A549 (cell line): ENCODE measurements at regions not wholly inside any gene's neighbourhood (a gene's known extent, or its start where the extent isn't known, plus 50 kb on each side); places are given as distances from the start of the nearest gene placed in this dataset.

Source experiments
- ATAC-seq, 2 experiments: fragments of 200-7000 bp in 1 of 2; fragments of >200 bp in 1 of 2; cut with Nextera tagmentation in 1 of 2; cut with Tn5 transposase in 1 of 2; 3 replicates each; pipeline versions ENCODE4 v1.8.0 to v1.9.1; 2018 to 2020; ENCODE audit warnings: mild to moderate bottlenecking in 1 of 2, moderate library complexity in 1 of 2
- CTCF ChIA-PET: fragments of 300-600 bp; sonication (Branson Sonifier 250); formaldehyde crosslinking; extraction: SDS; loops from one replicate; lab custom pipeline; 2021; ENCODE audit warnings: antibody characterized with exemption, inconsistent platforms; lab: Yijun Ruan, JAX
- POLR2A ChIA-PET: fragments of 350-600 bp; formaldehyde crosslinking; extraction: SDS; loops from one replicate; lab custom pipeline; 2021; ENCODE audit warnings: antibody characterized with exemption, inconsistent platforms; lab: Yijun Ruan, JAX
- DNase-seq, 2 experiments: peaks; one replicate each; pipeline versions ENCODE4 v3.0.0 to v3.0.0-alpha.2; 2011 to 2016; ENCODE audit warnings: low read depth in 1 of 2, low spot score in 1 of 2
- FAIRE-seq: peaks from 2 replicates; lab custom pipeline; 2011; peaks lifted over from hg19 to GRCh38; lab: Jason Lieb, UNC
- H3K27ac ChIP-seq, 2 experiments: fragments of >200 bp; sonication (Bioruptor Twin); formaldehyde crosslinking; 3 replicates each; pipeline ENCODE4 v1.5.1; 2016 to 2017
- H3K4me1 ChIP-seq: fragments of >200 bp; sonication (Bioruptor Twin); formaldehyde crosslinking; 3 replicates; pipeline ENCODE4 v1.6.1; 2016
- H3K4me2 ChIP-seq: fragments of >200 bp; sonication (Bioruptor Twin); formaldehyde crosslinking; 3 replicates; pipeline ENCODE4 v1.6.1; 2016
- H3K4me3 ChIP-seq: fragments of >200 bp; sonication (Bioruptor Twin); formaldehyde crosslinking; 3 replicates; pipeline ENCODE4 v1.5.1; 2016
- H3K9me3 ChIP-seq: fragments of >200 bp; sonication (Bioruptor Twin); formaldehyde crosslinking; 3 replicates; pipeline ENCODE4 v1.6.1; 2016
- BHLHE40 ChIP-seq: IDR thresholded peaks from 2 replicates; pipeline ENCODE4 v1.6.1; 2012; ENCODE audit warnings: low read depth, low read length, inconsistent platforms
- CEBPB ChIP-seq, 2 experiments: fragments of >200 bp in 1 of 2; sonication (Bioruptor Twin) in 1 of 2; formaldehyde crosslinking in 1 of 2; IDR thresholded peaks; 2 replicates each; pipeline ENCODE4 v1.6.1; 2012 to 2016
- CHD4 ChIP-seq: fragments of 200-600 bp; sonication (generic); IDR thresholded peaks from 2 replicates; pipeline ENCODE4 v1.6.1; 2016; ENCODE audit warnings: antibody characterized with exemption, mild to moderate bottlenecking, borderline replicate concordance
- CTCF ChIP-seq: fragments of >200 bp; sonication (Bioruptor Twin); formaldehyde crosslinking; IDR thresholded peaks from 3 replicates; pipeline ENCODE4 v1.5.1; 2016
- EHF ChIP-seq: fragments of 250-450 bp; sonication (Bioruptor Pico); IDR thresholded peaks from 2 replicates; pipeline ENCODE4 v1.5.0; 2020; ENCODE audit warnings: mild to moderate bottlenecking
- EHMT2 ChIP-seq: fragments of 200-600 bp; sonication (generic); IDR thresholded peaks from 2 replicates; pipeline ENCODE4 v1.6.1; 2016; ENCODE audit warnings: antibody characterized with exemption, low read depth, mild to moderate bottlenecking, moderate library complexity
- HES2 ChIP-seq: fragments of >200 bp; sonication (Bioruptor Twin); formaldehyde crosslinking; IDR thresholded peaks from 2 replicates; pipeline ENCODE4 v1.6.1; 2016
- HEYL ChIP-seq: fragments of 250-450 bp; sonication (Bioruptor Pico); IDR thresholded peaks from 2 replicates; pipeline ENCODE4 v1.8.0; 2021; ENCODE audit warnings: mild to moderate bottlenecking, moderate library complexity
- JUNB ChIP-seq: fragments of >200 bp; sonication (Bioruptor Twin); formaldehyde crosslinking; IDR thresholded peaks from 2 replicates; pipeline ENCODE4 v1.6.1; 2016
- MAZ ChIP-seq: fragments of 150-350 bp; IDR thresholded peaks from 2 replicates; pipeline ENCODE4 v1.6.1; 2014; ENCODE audit warnings: antibody characterized with exemption, low read depth, low read length, borderline replicate concordance
- NPAS2 ChIP-seq: fragments of 250-450 bp; sonication (Bioruptor Pico); IDR thresholded peaks from 2 replicates; pipeline ENCODE4 v1.8.0; 2022; ENCODE audit warnings: mild to moderate bottlenecking, moderate library complexity, borderline replicate concordance
- NR3C1 ChIP-seq: fragments of >200 bp; sonication (Bioruptor Twin); formaldehyde crosslinking; IDR thresholded peaks from 3 replicates; pipeline ENCODE4 v1.6.1; 2017
- POLR2AphosphoS2 ChIP-seq: conservative IDR thresholded peaks from 2 replicates; pipeline ENCODE4 v1.6.1; 2012; ENCODE audit warnings: low read length, improper control_type of control experiment, inconsistent platforms
- RAD21 ChIP-seq, 2 experiments: fragments of >200 bp in 1 of 2; sonication (Bioruptor Twin) in 1 of 2; formaldehyde crosslinking in 1 of 2; IDR thresholded peaks in 1 of 2; conservative IDR thresholded peaks in 1 of 2; 2 replicates in 1 of 2; 3 replicates in 1 of 2; pipeline ENCODE4 v1.6.1; 2012 to 2018; ENCODE audit warnings: inconsistent platforms in 1 of 2
- REST ChIP-seq: fragments of 200-600 bp; sonication (generic); IDR thresholded peaks from 2 replicates; pipeline ENCODE4 v1.6.1; 2016; ENCODE audit warnings: antibody characterized with exemption, mild to moderate bottlenecking, moderate library complexity
- RNF2 ChIP-seq: fragments of 200-600 bp; sonication (generic); IDR thresholded peaks from 2 replicates; pipeline ENCODE4 v1.6.1; 2016; ENCODE audit warnings: low read depth, mild to moderate bottlenecking, antibody characterized with exemption, moderate library complexity, borderline replicate concordance
- ZFP36 ChIP-seq: fragments of 450-650 bp; IDR thresholded peaks from 2 replicates; pipeline ENCODE4 v1.6.1; 2014; ENCODE audit warnings: borderline replicate concordance; ENCODE audit not compliant: partially characterized antibody
- WGBS: methylation state at CpG from one replicate; pipeline ENCODE4 v1.1.6; 2017; ENCODE audit errors: missing lambda C conversion rate; 5-methylcytosine and 5-hydroxymethylcytosine counted together
- TF ChIP-seq, protein P1 (sequence below): fragments of >200 bp; sonication (Bioruptor Twin); formaldehyde crosslinking; IDR thresholded peaks from 3 replicates; pipeline ENCODE4 v1.6.1; 2016
- TF ChIP-seq, protein P2 (sequence below): fragments of 450-650 bp; IDR thresholded peaks from 2 replicates; pipeline ENCODE4 v1.6.1; 2014; ENCODE audit warnings: antibody characterized with exemption

GRCh38 chr3:13766128-13766527 lies 113.7 kb downstream of the WNT7A start:
- 0 out of 3 replicates have a peak, but pooled peaks cover 12% of the 10 kb centered on the region for H3K9me3 ChIP-seq
- DNase-seq = no peak
- no peaks in the 10 kb centered on the region for H3K4me1 ChIP-seq
- ChIA-PET CTCF (no interaction called here), POLR2A (no interaction called here)
- TF ChIP-seq EHF = no peak
- ATAC-seq = no peak
- H3K4me2 ChIP-seq = no peak overlapping the region
- FAIRE-seq = no peak
- H3K27ac ChIP-seq = no peak overlapping the region
- 22% methylated on average over 4 of the region's 4 CpGs for WGBS
- H3K4me3 ChIP-seq = no peak overlapping the region

DNA sequence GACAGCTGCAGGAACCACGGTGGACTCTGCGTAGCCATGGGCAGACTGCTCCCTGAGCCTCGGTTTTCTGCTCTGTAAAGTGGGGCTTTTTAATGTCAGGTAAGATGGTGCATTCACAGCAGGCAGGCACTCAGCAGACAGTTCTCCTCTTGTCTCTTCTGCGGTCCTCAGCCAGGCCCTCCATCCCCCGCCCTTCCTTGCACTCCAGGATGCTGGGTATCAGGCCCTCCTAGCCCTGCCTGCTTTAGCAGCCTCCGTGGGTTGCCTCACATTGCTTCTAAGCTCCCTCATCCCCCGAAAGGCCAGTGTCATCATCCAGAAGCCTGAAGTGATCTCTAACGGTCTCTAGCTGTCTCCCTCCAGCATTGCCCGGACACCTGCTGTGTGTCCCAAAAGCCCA lies 115.7 kb downstream of the WNT7A start:
- DNase-seq (no peak), FAIRE-seq (no peak), ATAC-seq (no peak)
- Histone ChIP-seq H3K4me1 (no peaks in the 10 kb centered on the region), H3K27ac (no peak overlapping the region), H3K4me3 (no peak overlapping the region), H3K9me3 (0 out of 3 replicates have a peak, but pooled peaks cover 12% of the 10 kb centered on the region), H3K4me2 (no peak overlapping the region)
- POLR2A ChIA-PET = no interaction called here
- CTCF ChIA-PET = no interaction called here
- TF ChIP-seq RAD21 (conservative IDR thresholded peaks at IDR 0.05 in 1 of 2, IDR thresholded peaks at IDR 0.05 in 1 of 2) (no peak), NR3C1 (no peak), RNF2 (no peak), HES2 (no peak), BHLHE40 (no peak), NPAS2 (CRISPR knock-in tag) (no peak), CTCF (no peak), POLR2AphosphoS2 (no peak), HEYL (no peak), CEBPB (IDR thresholded peaks at IDR 0.05) (no peak), REST (no peak), JUNB (no peak), MAZ (no peak), ZFP36 (no peak), CHD4 (no peak), EHMT2 (no peak)
- TF ChIP-seq, protein P1, sequence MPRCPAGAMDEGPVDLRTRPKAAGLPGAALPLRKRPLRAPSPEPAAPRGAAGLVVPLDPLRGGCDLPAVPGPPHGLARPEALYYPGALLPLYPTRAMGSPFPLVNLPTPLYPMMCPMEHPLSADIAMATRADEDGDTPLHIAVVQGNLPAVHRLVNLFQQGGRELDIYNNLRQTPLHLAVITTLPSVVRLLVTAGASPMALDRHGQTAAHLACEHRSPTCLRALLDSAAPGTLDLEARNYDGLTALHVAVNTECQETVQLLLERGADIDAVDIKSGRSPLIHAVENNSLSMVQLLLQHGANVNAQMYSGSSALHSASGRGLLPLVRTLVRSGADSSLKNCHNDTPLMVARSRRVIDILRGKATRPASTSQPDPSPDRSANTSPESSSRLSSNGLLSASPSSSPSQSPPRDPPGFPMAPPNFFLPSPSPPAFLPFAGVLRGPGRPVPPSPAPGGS = no peak
- TF ChIP-seq, protein P2, sequence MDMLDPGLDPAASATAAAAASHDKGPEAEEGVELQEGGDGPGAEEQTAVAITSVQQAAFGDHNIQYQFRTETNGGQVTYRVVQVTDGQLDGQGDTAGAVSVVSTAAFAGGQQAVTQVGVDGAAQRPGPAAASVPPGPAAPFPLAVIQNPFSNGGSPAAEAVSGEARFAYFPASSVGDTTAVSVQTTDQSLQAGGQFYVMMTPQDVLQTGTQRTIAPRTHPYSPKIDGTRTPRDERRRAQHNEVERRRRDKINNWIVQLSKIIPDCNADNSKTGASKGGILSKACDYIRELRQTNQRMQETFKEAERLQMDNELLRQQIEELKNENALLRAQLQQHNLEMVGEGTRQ = no peak
- WGBS = 26% methylated on average over 9 of the region's 9 CpGs
